AG04449 (cell line): ENCODE measurements at regions not wholly inside any gene's neighbourhood (a gene's known extent, or its start where the extent isn't known, plus 50 kb on each side); places are given as distances from the start of the nearest gene placed in this dataset.

ENCODE experiments used
- CTCF ChIA-PET: fragments of 350-600 bp; formaldehyde crosslinking; extraction: SDS; loops from one replicate; lab custom pipeline; 2021; ENCODE audit warnings: antibody characterized with exemption; lab: Yijun Ruan, JAX
- POLR2A ChIA-PET: fragments of 400-600, 350-600 bp; formaldehyde crosslinking; extraction: SDS; loops from one replicate; lab custom pipeline; 2020; ENCODE audit warnings: antibody characterized with exemption, inconsistent platforms; lab: Yijun Ruan, JAX
- DNase-seq: peaks from one replicate; pipeline ENCODE4 v3.0.0-alpha.2; 2010; ENCODE audit warnings: low read depth, low spot score
- H3K4me3 ChIP-seq: 2 replicates; pipeline ENCODE4 v1.5.1; 2011; ENCODE audit warnings: low read depth, mild to moderate bottlenecking, control low read depth, low read length
- TF ChIP-seq, protein P1 (sequence below): IDR thresholded peaks from one replicate; pipeline ENCODE4 v1.5.1; 2011; ENCODE audit warnings: mild to moderate bottlenecking, moderate library complexity, low read length, control low read depth, inconsistent platforms; ENCODE audit not compliant: insufficient read depth; ENCODE audit errors: missing control alignments

DNA sequence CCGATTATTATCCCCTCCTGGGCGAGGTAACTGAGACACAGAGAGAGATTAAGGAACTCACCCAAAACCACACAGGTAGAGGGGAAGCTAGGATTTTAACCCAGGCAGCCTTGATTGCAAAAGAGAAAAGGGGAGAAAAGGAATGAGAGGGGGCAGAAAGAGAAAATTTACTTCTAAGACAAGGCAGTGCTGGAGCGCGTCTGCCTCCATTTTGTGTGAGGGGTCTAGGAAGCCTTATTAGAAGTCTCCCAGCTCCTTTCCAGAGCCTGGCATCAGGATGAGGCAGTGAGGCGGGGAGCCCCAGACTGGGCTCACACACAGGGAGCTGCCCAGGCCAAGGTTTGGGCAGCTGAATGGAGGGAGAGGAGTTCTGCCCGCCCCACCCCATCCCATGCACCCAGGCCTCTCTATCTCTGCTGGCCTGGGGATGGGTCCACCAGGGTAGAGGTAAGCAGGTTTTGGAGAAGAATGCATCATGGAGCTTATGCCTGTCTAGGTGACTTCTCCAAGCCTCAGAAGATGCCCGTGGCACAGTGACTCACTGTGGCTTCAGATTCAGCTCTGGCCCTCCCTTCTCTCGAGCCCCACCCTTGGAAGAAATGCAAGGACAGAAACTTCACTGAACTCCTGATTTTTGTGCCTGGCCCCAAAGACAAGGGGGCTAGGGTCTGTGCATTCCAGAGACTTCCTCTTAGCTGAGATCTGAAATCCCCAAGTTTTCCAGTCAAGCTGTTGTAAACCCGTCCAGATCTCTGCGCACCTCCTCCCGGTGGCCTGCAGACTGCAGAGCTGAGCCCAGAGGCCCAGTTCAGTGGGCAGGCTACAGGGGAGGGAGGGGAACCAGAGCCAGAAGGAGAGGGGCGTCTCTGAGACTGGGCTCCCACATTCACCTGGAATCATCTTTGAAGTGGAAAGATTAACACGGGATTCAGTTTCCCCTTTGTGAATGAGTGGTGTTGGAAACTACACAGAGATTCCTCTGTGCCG, 95.1 kb upstream of the CDH5 start:
- TF ChIP-seq, protein P1, sequence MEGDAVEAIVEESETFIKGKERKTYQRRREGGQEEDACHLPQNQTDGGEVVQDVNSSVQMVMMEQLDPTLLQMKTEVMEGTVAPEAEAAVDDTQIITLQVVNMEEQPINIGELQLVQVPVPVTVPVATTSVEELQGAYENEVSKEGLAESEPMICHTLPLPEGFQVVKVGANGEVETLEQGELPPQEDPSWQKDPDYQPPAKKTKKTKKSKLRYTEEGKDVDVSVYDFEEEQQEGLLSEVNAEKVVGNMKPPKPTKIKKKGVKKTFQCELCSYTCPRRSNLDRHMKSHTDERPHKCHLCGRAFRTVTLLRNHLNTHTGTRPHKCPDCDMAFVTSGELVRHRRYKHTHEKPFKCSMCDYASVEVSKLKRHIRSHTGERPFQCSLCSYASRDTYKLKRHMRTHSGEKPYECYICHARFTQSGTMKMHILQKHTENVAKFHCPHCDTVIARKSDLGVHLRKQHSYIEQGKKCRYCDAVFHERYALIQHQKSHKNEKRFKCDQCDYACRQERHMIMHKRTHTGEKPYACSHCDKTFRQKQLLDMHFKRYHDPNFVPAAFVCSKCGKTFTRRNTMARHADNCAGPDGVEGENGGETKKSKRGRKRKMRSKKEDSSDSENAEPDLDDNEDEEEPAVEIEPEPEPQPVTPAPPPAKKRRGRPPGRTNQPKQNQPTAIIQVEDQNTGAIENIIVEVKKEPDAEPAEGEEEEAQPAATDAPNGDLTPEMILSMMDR = no peak
- ChIA-PET POLR2A (no interaction called here), CTCF (interaction anchor here (0.7 to 2.7 kb wide), 30 partner anchors 8 to 1202 kb away, joined by 3 to 12 read pairs (median 4); no protein-coding TSS in a partner anchor)
- no peak overlapping the region for H3K4me3 ChIP-seq
- DNase-seq = no peak

DNA sequence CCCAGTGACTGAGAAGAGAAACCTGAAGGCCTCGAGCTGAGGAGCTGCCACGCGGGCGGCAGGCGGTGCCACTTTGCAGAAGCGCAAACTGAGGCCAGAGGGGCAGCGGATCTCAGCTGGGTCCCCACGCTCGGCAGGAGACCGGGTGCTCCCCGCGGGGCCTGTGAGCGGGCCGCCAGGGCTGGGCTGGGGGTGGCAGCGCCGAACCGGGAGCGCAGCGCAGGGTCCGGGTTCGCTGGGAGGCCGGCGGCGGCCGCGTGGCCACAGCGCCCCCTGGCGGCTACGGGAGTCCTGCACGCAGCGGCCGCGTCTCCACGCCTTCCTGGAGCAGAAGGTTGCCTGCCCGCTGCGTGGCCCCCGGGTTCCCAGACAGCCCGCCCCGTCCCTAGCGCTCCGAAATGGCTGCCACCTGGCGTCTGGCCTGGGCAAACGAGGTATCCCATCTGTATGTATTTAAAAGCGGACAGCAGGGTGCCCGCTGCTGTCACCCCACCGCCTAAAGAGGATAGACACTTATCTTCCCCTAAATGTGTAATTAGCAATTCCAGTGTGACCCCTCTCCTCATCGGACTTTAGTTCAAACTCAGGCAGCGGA, 96.1 kb upstream of the CDH5 start:
- CTCF ChIA-PET = interaction anchor here (0.7 to 2.7 kb wide), 23 partner anchors 7 to 1201 kb away, joined by 3 to 12 read pairs (median 4); no protein-coding TSS in a partner anchor
- peak overlapping the region; percentile 46 for H3K4me3 ChIP-seq
- TF ChIP-seq, protein P1 = peak; percentile 88
- POLR2A ChIA-PET = no interaction called here
- DNase-seq = no peak

DNA sequence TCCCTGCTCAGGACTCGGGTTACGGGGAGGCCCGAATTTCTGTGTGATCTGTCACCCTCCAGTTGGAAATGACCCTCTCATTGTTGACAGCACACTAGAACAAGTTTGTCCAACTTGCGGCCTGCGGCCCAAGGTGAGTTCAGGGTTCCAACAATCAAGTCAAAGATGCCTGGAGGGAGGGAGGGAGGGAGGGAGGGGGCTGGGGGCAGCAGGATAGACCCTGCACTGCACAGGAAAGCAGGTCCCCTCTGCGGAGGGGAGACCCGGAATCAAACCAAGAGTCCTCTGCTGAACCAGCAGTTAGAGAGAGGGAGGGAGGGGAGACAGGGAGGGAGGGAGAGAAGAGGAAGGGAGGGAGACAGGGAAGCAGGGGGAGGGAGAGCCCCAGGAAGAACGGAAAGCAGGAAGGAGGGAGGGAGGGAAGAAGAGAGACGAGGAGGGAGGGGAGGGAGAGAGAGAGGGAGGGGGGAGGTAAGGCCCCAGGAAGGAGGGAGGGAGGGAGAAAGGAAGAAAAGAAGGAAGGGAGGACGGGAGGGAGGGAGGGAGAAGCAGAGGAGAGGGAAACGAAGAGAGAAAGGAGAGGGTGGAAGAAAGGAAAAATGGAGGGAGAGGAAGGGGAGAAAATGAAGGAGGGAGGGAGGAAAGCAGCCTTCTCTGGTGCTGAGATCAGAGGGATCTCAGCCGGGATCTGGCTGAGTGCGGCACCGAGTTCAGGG, 96.7 kb upstream of the CDH5 start:
- no peak for DNase-seq
- TF ChIP-seq, protein P1 = no peak
- CTCF ChIA-PET = interaction anchor here (0.8 to 2.1 kb wide), 10 partner anchors 9 to 1146 kb away, joined by 3 to 12 read pairs (median 4); no protein-coding TSS in a partner anchor

DNA sequence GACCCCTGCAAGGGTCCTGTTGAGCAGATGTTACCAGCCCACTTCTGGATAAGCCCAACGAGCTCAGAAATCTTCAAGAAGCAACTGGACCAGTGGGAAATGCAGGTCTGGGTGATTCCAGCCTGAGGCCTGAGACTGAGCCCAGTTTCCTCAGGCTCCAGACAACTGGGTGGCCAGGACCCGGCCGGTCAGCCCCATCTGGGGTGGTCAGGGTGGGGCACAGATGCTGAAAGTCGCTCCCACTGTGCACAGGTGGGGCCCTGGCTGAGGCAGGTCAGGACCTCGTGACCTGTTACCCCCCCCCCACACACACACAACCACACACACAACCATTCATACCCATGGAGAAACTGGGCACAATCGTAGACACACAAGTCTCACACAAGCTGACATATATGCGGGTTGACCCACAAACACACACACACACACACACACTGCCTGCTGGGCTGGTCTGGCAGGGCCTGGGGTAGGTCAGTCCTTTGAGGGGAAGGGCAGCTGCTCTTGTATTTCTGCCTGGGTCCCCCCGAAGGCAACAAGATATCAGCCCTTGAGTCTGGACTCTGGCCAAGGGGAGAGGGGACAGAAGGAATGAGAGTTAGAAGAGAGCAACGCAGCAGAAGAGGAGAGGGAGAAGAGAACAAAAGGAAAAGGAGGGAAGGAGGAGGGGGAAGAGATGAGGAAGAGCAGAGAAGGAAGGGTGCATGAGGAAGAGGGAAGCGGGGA, 99.0 kb upstream of the CDH5 start:
- ChIA-PET CTCF (interaction anchor here (1.4 to 1.9 kb wide), 2 partner anchors 720 to 1144 kb away, joined by 3 to 4 read pairs; no protein-coding TSS in a partner anchor), POLR2A (interaction anchor here (0.6 kb wide), 1 partner anchor 1144 kb away, joined by 3 read pairs; no protein-coding TSS in a partner anchor)
- H3K4me3 ChIP-seq = no peak overlapping the region
- TF ChIP-seq, protein P1 = no peak
- DNase-seq = no peak

More for the DNA sequence above, 96.7 kb upstream of the CDH5 start:
- H3K4me3 ChIP-seq = peak overlapping the region; percentile 46
- POLR2A ChIA-PET = no interaction called here

DNA sequence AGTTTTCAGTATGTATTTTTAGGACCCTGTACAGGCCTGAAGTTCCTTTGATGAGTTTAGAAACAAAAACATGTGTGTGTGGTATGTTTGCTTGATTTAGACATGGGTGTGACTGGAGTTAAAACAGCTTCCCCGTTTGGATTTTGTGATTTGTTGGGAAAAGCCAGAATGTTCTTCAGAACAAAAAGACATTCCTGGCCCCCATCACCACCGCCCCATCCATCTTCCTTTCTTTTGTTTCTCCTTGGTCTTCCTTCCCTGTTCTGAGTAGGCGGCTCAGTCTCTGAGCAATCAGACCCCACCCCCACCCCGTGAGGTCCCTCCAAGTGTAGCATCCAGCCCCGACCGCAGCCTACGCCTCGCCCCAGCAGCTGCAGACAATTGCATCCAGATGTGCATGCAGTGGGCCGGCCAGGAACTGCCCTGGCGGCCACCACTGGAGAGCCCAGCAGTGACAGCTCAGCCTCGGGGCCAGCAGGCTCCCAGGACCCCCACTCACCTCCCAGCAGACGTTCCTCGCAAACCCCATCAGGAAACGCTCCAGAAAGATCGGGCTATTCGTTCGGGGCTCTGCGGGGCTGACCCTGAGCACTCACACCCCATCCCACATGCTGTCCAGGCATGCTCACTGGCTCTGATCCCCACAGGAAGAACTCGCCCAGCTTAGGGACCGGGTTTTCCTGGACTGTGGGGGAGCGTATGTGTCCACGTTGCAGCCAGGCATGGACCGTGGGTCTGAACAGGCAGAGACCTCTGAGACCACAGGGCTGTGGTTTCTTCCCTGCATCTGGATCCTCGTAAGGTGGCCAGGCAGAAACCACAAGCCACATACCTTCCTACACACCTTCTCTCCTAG, 99.8 kb upstream of the CDH5 start:
- ChIA-PET POLR2A (interaction anchor here (0.6 kb wide), 1 partner anchor 1144 kb away, joined by 3 read pairs; no protein-coding TSS in a partner anchor), CTCF (no interaction called here)
- TF ChIP-seq, protein P1 = peak; percentile 33
- no peak for DNase-seq
- H3K4me3 ChIP-seq = peak overlapping the region; percentile 6; the same call in 1 of the 2 replicates
